SU-DHL-6 (cell line): ENCODE measurements at regions not wholly inside any gene's neighbourhood (a gene's known extent, or its start where the extent isn't known, plus 50 kb on each side); places are given as distances from the start of the nearest gene placed in this dataset.

Experiments
- H2AFZ ChIP-seq: fragments of 200-600 bp; sonication (generic); 2 replicates; pipeline ENCODE4 v1.6.1; 2014; ENCODE audit warnings: low read depth, mild to moderate bottlenecking, moderate library complexity, mixed read lengths, antibody characterized with exemption, low read length; ENCODE audit not compliant: severe bottlenecking
- H3F3A ChIP-seq: fragments of 200-600 bp; shearing (Covaris generic); 2 replicates; pipeline ENCODE4 v1.6.0; 2016; ENCODE audit warnings: antibody characterized with exemption, mild to moderate bottlenecking; ENCODE audit not compliant: insufficient read depth
- H3K27ac ChIP-seq: fragments of 200-600 bp; sonication (generic); 2 replicates; pipeline ENCODE4 v1.5.1; 2016; ENCODE audit warnings: low read depth, mild to moderate bottlenecking, low read length, moderate library complexity, mixed read lengths
- H3K27me3 ChIP-seq: fragments of 200-600 bp; sonication (generic), shearing (Covaris generic); 2 replicates; pipeline ENCODE4 v1.6.0; 2014; ENCODE audit warnings: mild to moderate bottlenecking, low read length
- H3K36me3 ChIP-seq: fragments of 200-600 bp; sonication (generic); 2 replicates; pipeline ENCODE4 v1.6.1; 2014; ENCODE audit warnings: mild to moderate bottlenecking, low read length, mixed read lengths
- H3K4me2 ChIP-seq: fragments of 300-600, 200-600 bp; shearing (Covaris generic), sonication (generic); 2 replicates; pipeline ENCODE4 v1.6.0; 2014; ENCODE audit warnings: low read length, low read depth, mild to moderate bottlenecking; ENCODE audit not compliant: poor library complexity, severe bottlenecking
- H3K4me3 ChIP-seq: fragments of 200-600 bp; sonication (generic); 2 replicates; pipeline ENCODE4 v1.5.1; 2014; ENCODE audit warnings: antibody characterized with exemption, low read length, mild to moderate bottlenecking, mixed read lengths; ENCODE audit not compliant: insufficient read depth, poor library complexity, severe bottlenecking
- H3K79me2 ChIP-seq: fragments of 200-600 bp; sonication (generic); 2 replicates; pipeline ENCODE4 v1.6.1; 2014; ENCODE audit warnings: mild to moderate bottlenecking, low read length, moderate library complexity; ENCODE audit not compliant: insufficient read depth
- H3K9ac ChIP-seq: fragments of 200-600 bp; sonication (generic); 2 replicates; pipeline ENCODE4 v1.7.0; 2014; ENCODE audit warnings: mild to moderate bottlenecking, low read length
- H3K9me2 ChIP-seq: fragments of 200-600 bp; sonication (generic); replicated peaks from 2 replicates; pipeline ENCODE4 v1.6.1; 2014; ENCODE audit warnings: low read length; ENCODE audit not compliant: insufficient read depth
- H3K9me3 ChIP-seq: fragments of 200-600 bp; sonication (generic); 2 replicates; pipeline ENCODE4 v1.6.1; 2014; ENCODE audit warnings: low read length, mixed read lengths; ENCODE audit not compliant: insufficient read depth
- H4K20me1 ChIP-seq: fragments of 200-600 bp; sonication (generic); 2 replicates; pipeline ENCODE4 v1.6.1; 2014; ENCODE audit warnings: low read depth, mild to moderate bottlenecking, antibody characterized with exemption, low read length, moderate library complexity, mixed read lengths
- EZH2phosphoT487 ChIP-seq: fragments of 200-600 bp; sonication (generic), shearing (Covaris generic); conservative IDR thresholded peaks from 2 replicates; pipeline ENCODE4 v1.6.1; 2018; ENCODE audit warnings: mild to moderate bottlenecking, antibody characterized with exemption, low read length, moderate library complexity, mixed read lengths
- TF ChIP-seq, protein P1 (sequence below): fragments of 200-600 bp; sonication (generic); IDR thresholded peaks from one replicate; pipeline ENCODE4 v1.5.1; 2017; ENCODE audit warnings: antibody characterized with exemption, mild to moderate bottlenecking, low read length, moderate library complexity; ENCODE audit not compliant: insufficient read depth, poor library complexity, severe bottlenecking

DNA sequence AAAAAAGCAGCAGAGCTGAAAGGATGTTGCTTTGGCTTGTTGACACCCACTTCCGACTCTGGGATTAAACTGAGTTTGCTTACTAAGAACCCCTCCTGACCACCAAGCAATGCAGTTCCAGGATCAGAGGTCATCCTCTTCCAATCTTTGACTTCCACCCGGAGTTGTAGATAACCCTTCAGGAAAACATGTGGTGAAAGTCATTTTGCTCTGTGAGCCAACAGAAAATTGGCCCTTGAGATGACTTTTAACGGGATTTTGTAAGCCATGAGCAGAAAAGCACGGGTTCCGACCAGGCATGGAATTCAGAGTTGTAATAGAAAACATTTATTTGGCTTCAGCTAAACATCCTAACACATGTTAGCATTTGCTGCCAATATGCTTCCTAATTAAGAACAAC, 171.6 kb upstream of the NR2F2 start:
- H3K9me2 ChIP-seq: no peaks in the 10 kb centered on the region
- H3K9ac ChIP-seq: no peak overlapping the region
- no peaks in the 10 kb centered on the region for H4K20me1 ChIP-seq
- H3K36me3 ChIP-seq: no peaks in the 10 kb centered on the region
- no peak overlapping the region for H3K27ac ChIP-seq
- no peak overlapping the region for H2AFZ ChIP-seq
- no peaks in the 10 kb centered on the region for H3K79me2 ChIP-seq
- no peak overlapping the region for H3K4me3 ChIP-seq
- TF ChIP-seq EZH2phosphoT487: no peak
- TF ChIP-seq, protein P1, sequence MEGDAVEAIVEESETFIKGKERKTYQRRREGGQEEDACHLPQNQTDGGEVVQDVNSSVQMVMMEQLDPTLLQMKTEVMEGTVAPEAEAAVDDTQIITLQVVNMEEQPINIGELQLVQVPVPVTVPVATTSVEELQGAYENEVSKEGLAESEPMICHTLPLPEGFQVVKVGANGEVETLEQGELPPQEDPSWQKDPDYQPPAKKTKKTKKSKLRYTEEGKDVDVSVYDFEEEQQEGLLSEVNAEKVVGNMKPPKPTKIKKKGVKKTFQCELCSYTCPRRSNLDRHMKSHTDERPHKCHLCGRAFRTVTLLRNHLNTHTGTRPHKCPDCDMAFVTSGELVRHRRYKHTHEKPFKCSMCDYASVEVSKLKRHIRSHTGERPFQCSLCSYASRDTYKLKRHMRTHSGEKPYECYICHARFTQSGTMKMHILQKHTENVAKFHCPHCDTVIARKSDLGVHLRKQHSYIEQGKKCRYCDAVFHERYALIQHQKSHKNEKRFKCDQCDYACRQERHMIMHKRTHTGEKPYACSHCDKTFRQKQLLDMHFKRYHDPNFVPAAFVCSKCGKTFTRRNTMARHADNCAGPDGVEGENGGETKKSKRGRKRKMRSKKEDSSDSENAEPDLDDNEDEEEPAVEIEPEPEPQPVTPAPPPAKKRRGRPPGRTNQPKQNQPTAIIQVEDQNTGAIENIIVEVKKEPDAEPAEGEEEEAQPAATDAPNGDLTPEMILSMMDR: no peak
- H3K27me3 ChIP-seq: no peaks in the 10 kb centered on the region
- no peaks in the 10 kb centered on the region for H3F3A ChIP-seq
- H3K4me2 ChIP-seq: no peak overlapping the region
- no peaks in the 10 kb centered on the region for H3K9me3 ChIP-seq

GRCh38 chr15:96160269-96160668, 170.2 kb upstream of the NR2F2 start:
- no peaks in the 10 kb centered on the region for H3K27me3 ChIP-seq
- no peaks in the 10 kb centered on the region for H4K20me1 ChIP-seq
- H2AFZ ChIP-seq: no peak overlapping the region
- TF ChIP-seq, protein P1: no peak
- no peaks in the 10 kb centered on the region for H3K9me3 ChIP-seq
- H3K27ac ChIP-seq: no peak overlapping the region
- H3K79me2 ChIP-seq: no peaks in the 10 kb centered on the region
- no peak overlapping the region for H3K9ac ChIP-seq
- no peaks in the 10 kb centered on the region for H3K9me2 ChIP-seq
- H3F3A ChIP-seq: no peaks in the 10 kb centered on the region
- no peak overlapping the region for H3K4me2 ChIP-seq
- H3K36me3 ChIP-seq: no peaks in the 10 kb centered on the region
- no peak overlapping the region for H3K4me3 ChIP-seq

GRCh38 chr15:96160800-96161199, 169.7 kb upstream of the NR2F2 start:
- no peak overlapping the region for H3K9ac ChIP-seq
- TF ChIP-seq EZH2phosphoT487: no peak
- TF ChIP-seq, protein P1: no peak
- no peak overlapping the region for H2AFZ ChIP-seq
- no peaks in the 10 kb centered on the region for H3K79me2 ChIP-seq
- no peaks in the 10 kb centered on the region for H3K9me2 ChIP-seq
- H3K4me2 ChIP-seq: no peak overlapping the region
- no peaks in the 10 kb centered on the region for H3F3A ChIP-seq
- H3K4me3 ChIP-seq: no peak overlapping the region
- H3K9me3 ChIP-seq: no peaks in the 10 kb centered on the region
- H3K27me3 ChIP-seq: no peaks in the 10 kb centered on the region
- H3K36me3 ChIP-seq: no peaks in the 10 kb centered on the region
- H3K27ac ChIP-seq: no peak overlapping the region
- no peaks in the 10 kb centered on the region for H4K20me1 ChIP-seq

- Histone ChIP-seq H3F3A (no peaks in the 10 kb centered on the region), H4K20me1 (no peaks in the 10 kb centered on the region), H3K4me3 (no peak overlapping the region), H3K9me3 (no peaks in the 10 kb centered on the region), H3K79me2 (no peaks in the 10 kb centered on the region), H3K9me2 (no peaks in the 10 kb centered on the region), H3K9ac (no peak overlapping the region), H3K27ac (no peak overlapping the region), H2AFZ (no peak overlapping the region), H3K4me2 (no peak overlapping the region), H3K27me3 (no peaks in the 10 kb centered on the region), H3K36me3 (no peaks in the 10 kb centered on the region)
- no peak for TF ChIP-seq EZH2phosphoT487
- TF ChIP-seq, protein P1: no peak
Measured at GRCh38 chr15:96162322-96162721, 168.2 kb upstream of the NR2F2 start.
